ENCODE measurements at regions not wholly inside any gene's neighbourhood (a gene's known extent, or its start where the extent isn't known, plus 50 kb on each side); places are given as distances from the start of the nearest gene placed in this dataset.

- DNase-seq: no peak
- WGBS (ENCODE audit: insufficient coverage, low coverage, low lambda C conversion rate, missing lambda C conversion rate): 57% methylated on average over 6 of the region's 7 CpGs
- Histone ChIP-seq H3K9me3 (no peaks in the 10 kb centered on the region), H3K4me1 (peaks cover 0 to 36% (median 8%) of the 10 kb centered on the region in 4 donors), H3K4me3 (no peak overlapping the region), H3K27ac (no peak overlapping the region), H3K36me3 (no peaks in the 10 kb centered on the region), H3K27me3 (no peaks in the 10 kb centered on the region)
- ATAC-seq: peak in 3 of 4 donors; percentile 46 to 65 (median 53)
- TF ChIP-seq CTCF (IDR thresholded peaks at IDR 0.05) (no peak), POLR2A (IDR thresholded peaks at IDR 0.05) (no peak)
- intact Hi-C loops (cut with DNase I): no loop called here
Observed at GRCh38 chr3:72405943-72406566, 442.2 kb downstream of the SHQ1 start.

GRCh38 chr3:72401005-72401545, 447.2 kb downstream of the SHQ1 start:
- intact Hi-C loops (cut with DNase I): no loop called here
- Histone ChIP-seq H3K9me3 (no peaks in the 10 kb centered on the region), H3K27me3 (no peaks in the 10 kb centered on the region), H3K4me3 (no peak overlapping the region), H3K36me3 (no peaks in the 10 kb centered on the region), H3K27ac (no peak overlapping the region), H3K4me1 (peaks cover 0 to 13% (median 4%) of the 10 kb centered on the region in 4 donors)
- DNase-seq: no peak
- ATAC-seq: no peak
- TF ChIP-seq CTCF (IDR thresholded peaks at IDR 0.05) (no peak), POLR2A (IDR thresholded peaks at IDR 0.05) (no peak)
- 100% methylated on average over 1 of the region's 2 CpGs for WGBS (ENCODE audit: insufficient coverage, low coverage, low lambda C conversion rate, missing lambda C conversion rate)

- WGBS (ENCODE audit: insufficient coverage, low coverage, low lambda C conversion rate, missing lambda C conversion rate): 66% methylated on average over 3 of the region's 3 CpGs
Observed at GRCh38 chr3:72398781-72399180, 449.5 kb downstream of the SHQ1 start.

GRCh38 chr3:72397586-72397985, 450.7 kb downstream of the SHQ1 start:
- DNase-seq (no peak), ATAC-seq (no peak)
- TF ChIP-seq CTCF (IDR thresholded peaks at IDR 0.05): no peak
- TF ChIP-seq POLR2A (IDR thresholded peaks at IDR 0.05): no peak
- Histone ChIP-seq H3K27ac (no peak overlapping the region), H3K36me3 (no peaks in the 10 kb centered on the region), H3K4me3 (no peak overlapping the region), H3K4me1 (no peaks in the 10 kb centered on the region), H3K9me3 (no peaks in the 10 kb centered on the region), H3K27me3 (no peaks in the 10 kb centered on the region)
- intact Hi-C loops (cut with DNase I): no loop called here
- WGBS (ENCODE audit: insufficient coverage, low coverage, low lambda C conversion rate, missing lambda C conversion rate): 88% methylated on average over 2 of the region's 2 CpGs

More at GRCh38 chr3:72398781-72399180, 449.5 kb downstream of the SHQ1 start:
- no peak overlapping the region for H3K4me3 ChIP-seq
- no peaks in the 10 kb centered on the region for H3K36me3 ChIP-seq
- intact Hi-C loops (cut with DNase I): no loop called here
- ATAC-seq: no peak
- H3K4me1 ChIP-seq: peaks cover 0 to 9% (median 3%) of the 10 kb centered on the region in 4 donors
- H3K27me3 ChIP-seq: no peaks in the 10 kb centered on the region
- TF ChIP-seq CTCF (IDR thresholded peaks at IDR 0.05): no peak
- no peak for TF ChIP-seq POLR2A (IDR thresholded peaks at IDR 0.05)
- no peak for DNase-seq
- no peak overlapping the region for H3K27ac ChIP-seq
- no peaks in the 10 kb centered on the region for H3K9me3 ChIP-seq

Data from right lobe of liver (tissue), 6 donors.